ENCODE measurements at regions not wholly inside any gene's neighbourhood (a gene's known extent, or its start where the extent isn't known, plus 50 kb on each side); places are given as distances from the start of the nearest gene placed in this dataset.

GRCh38 chr9:73011956-73012355, 59.1 kb upstream of the ALDH1A1 start:
- no peak for DNase-seq (ENCODE audit: low spot score)

DNA sequence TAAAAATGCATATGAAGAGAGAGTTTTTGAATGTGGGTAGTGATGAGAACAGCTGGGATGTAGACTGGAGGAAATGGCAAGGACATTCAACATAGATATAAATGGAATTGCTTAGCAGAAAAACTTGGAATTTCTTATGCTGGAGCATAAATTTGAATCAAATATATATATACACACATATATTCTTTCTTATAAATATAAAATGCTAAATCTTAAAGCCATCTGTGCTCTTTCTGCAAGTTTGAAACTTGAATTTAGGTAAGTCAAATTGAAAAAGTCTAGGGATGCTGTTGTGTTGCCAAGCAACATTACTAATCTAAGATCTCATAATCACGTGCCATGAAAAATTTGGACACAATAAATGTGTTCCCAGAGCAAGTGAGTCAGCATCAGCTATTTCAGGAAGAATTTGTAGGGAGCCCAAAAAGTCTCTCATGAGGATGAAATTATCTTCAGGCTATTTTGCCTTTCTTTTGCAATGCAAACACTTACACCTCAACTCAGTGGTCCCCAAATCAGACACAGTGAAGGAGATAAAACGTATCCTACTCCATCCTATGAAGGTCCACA, 58.4 kb upstream of the ALDH1A1 start:
- no peak for DNase-seq (ENCODE audit: low spot score)

GRCh38 chr9:73009649-73010288, 56.9 kb upstream of the ALDH1A1 start:
- DNase-seq (ENCODE audit: low spot score), result no peak

GRCh38 chr9:73007966-73008672, 55.3 kb upstream of the ALDH1A1 start:
- DNase-seq (ENCODE audit: low spot score), result no peak

- DNase-seq (ENCODE audit: low spot score), result no peak
Observed at GRCh38 chr9:73006986-73007385, 54.1 kb upstream of the ALDH1A1 start.
